Vagina (tissue), 2 donors: ENCODE measurements at regions not wholly inside any gene's neighbourhood (a gene's known extent, or its start where the extent isn't known, plus 50 kb on each side); places are given as distances from the start of the nearest gene placed in this dataset.

Experiments used
- DNase-seq, 2 donors: peaks; one replicate each; pipeline ENCODE4 v3.0.0-alpha.2; 2017; ENCODE audit errors: extremely low spot score in 2 of 2
- H3K27ac ChIP-seq: fragments of 200-600 bp; sonication (generic); one replicate; pipeline ENCODE4 v1.5.1; 2019
- H3K27me3 ChIP-seq: fragments of 200-600 bp; sonication (generic); one replicate; pipeline ENCODE4 v1.5.1; 2019
- H3K36me3 ChIP-seq, 2 donors: fragments of 200-600 bp; sonication (generic); one replicate each; pipeline ENCODE4 v1.5.1; 2017 to 2019
- H3K4me1 ChIP-seq: fragments of 200-600 bp; sonication (generic); one replicate; pipeline ENCODE4 v1.5.1; 2019
- H3K4me3 ChIP-seq, 2 donors: fragments of 200-600 bp; sonication (generic); 1 replicate in 1 of 2; 2 replicates in 1 of 2; pipeline ENCODE4 v1.5.1; 2016 to 2019
- H3K9me3 ChIP-seq: fragments of 200-600 bp; sonication (generic); one replicate; pipeline ENCODE4 v1.5.1; 2019
- POLR2A ChIP-seq, 2 donors: fragments of 450-650 bp; IDR thresholded peaks; one replicate each; pipeline ENCODE4 v1.6.1; 2017; ENCODE audit warnings: antibody characterized with exemption in 2 of 2, mild to moderate bottlenecking in 2 of 2, moderate library complexity in 2 of 2
- POLR2AphosphoS5 ChIP-seq, 2 donors: sonication (generic); formaldehyde crosslinking; IDR thresholded peaks; one replicate each; pipeline ENCODE4 v1.9.0; 2017; ENCODE audit warnings: antibody characterized with exemption in 2 of 2, mild to moderate bottlenecking in 2 of 2, low read depth in 1 of 2; ENCODE audit not compliant: insufficient read depth in 1 of 2
- intact Hi-C: fragments of 100-400 bp; cut with DNase I; formaldehyde crosslinking; loops from one replicate; pipeline ENCODE4 v1.15.1; 2023
- TF ChIP-seq, protein P1 (sequence below), 3 experiments: fragments of 450-650 bp in 2 of 3; fragments of 200-600 bp in 1 of 3; sonication (generic) in 1 of 3; IDR thresholded peaks; one replicate each; pipeline ENCODE4 v1.5.1; 2017 to 2019; ENCODE audit warnings: antibody characterized with exemption in 3 of 3, mild to moderate bottlenecking in 2 of 3, moderate library complexity in 2 of 3

DNA sequence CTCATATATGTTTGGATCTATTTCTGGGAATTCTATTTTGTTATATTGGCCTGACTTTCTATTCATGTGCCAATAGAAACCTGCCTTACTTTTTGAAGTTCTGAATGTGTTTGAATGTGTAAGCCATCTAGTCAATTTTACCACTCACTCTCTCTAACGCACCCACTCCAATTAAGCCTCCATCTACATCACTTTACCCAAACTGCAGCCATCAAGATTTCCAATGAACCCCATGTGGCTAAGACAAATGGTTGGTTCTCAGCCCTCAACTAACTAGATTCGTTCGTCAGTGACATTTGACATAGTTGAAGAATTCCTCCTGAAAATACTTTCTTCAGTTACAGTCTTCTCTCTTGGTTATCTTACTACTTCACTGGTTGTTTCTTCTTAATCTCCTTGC lies 137.3 kb upstream of the FSHR start:
- Histone ChIP-seq H3K9me3 (no peaks in the 10 kb centered on the region), H3K36me3 (no peaks in the 10 kb centered on the region), H3K4me3 (no peak overlapping the region), H3K27ac (no peak overlapping the region), H3K27me3 (no peaks in the 10 kb centered on the region), H3K4me1 (no peaks in the 10 kb centered on the region)
- DNase-seq: no peak
- intact Hi-C loops: no loop called here
- no peak for TF ChIP-seq POLR2AphosphoS5 (IDR thresholded peaks at IDR 0.05; ENCODE audit: insufficient read depth in 1 of 2, low read depth in 1 of 2)
- TF ChIP-seq, protein P1, sequence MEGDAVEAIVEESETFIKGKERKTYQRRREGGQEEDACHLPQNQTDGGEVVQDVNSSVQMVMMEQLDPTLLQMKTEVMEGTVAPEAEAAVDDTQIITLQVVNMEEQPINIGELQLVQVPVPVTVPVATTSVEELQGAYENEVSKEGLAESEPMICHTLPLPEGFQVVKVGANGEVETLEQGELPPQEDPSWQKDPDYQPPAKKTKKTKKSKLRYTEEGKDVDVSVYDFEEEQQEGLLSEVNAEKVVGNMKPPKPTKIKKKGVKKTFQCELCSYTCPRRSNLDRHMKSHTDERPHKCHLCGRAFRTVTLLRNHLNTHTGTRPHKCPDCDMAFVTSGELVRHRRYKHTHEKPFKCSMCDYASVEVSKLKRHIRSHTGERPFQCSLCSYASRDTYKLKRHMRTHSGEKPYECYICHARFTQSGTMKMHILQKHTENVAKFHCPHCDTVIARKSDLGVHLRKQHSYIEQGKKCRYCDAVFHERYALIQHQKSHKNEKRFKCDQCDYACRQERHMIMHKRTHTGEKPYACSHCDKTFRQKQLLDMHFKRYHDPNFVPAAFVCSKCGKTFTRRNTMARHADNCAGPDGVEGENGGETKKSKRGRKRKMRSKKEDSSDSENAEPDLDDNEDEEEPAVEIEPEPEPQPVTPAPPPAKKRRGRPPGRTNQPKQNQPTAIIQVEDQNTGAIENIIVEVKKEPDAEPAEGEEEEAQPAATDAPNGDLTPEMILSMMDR (IDR thresholded peaks at IDR 0.05): no peak
- no peak for TF ChIP-seq POLR2A (IDR thresholded peaks at IDR 0.05)

DNA sequence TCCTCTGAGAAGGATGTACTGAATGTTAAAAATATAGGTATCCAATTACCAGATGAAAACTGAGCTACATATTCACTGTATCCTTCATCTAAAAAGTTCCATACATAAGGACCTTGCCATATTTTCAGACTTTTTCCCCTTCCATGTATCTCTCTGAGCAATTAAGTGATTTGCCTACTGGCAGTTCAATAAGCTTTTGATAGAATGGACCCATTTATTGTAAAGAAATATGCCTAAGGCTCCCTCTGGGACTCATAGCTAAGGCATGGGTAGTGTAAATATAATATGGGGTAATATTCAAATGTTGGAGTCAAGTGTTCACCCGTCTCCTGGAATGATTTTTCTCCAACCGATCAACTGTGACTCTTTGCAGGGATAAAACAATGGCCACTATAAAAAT lies 135.4 kb upstream of the FSHR start:
- TF ChIP-seq POLR2A (IDR thresholded peaks at IDR 0.05) (no peak), POLR2AphosphoS5 (IDR thresholded peaks at IDR 0.05; ENCODE audit: insufficient read depth in 1 of 2, low read depth in 1 of 2) (no peak)
- TF ChIP-seq, protein P1 (IDR thresholded peaks at IDR 0.05): no peak
- intact Hi-C loops: no loop called here
- no peaks in the 10 kb centered on the region for H3K36me3 ChIP-seq
- H3K27me3 ChIP-seq: no peaks in the 10 kb centered on the region
- no peaks in the 10 kb centered on the region for H3K4me1 ChIP-seq
- H3K27ac ChIP-seq: no peak overlapping the region
- H3K4me3 ChIP-seq: no peak overlapping the region
- H3K9me3 ChIP-seq: no peaks in the 10 kb centered on the region
- no peak for DNase-seq

DNA sequence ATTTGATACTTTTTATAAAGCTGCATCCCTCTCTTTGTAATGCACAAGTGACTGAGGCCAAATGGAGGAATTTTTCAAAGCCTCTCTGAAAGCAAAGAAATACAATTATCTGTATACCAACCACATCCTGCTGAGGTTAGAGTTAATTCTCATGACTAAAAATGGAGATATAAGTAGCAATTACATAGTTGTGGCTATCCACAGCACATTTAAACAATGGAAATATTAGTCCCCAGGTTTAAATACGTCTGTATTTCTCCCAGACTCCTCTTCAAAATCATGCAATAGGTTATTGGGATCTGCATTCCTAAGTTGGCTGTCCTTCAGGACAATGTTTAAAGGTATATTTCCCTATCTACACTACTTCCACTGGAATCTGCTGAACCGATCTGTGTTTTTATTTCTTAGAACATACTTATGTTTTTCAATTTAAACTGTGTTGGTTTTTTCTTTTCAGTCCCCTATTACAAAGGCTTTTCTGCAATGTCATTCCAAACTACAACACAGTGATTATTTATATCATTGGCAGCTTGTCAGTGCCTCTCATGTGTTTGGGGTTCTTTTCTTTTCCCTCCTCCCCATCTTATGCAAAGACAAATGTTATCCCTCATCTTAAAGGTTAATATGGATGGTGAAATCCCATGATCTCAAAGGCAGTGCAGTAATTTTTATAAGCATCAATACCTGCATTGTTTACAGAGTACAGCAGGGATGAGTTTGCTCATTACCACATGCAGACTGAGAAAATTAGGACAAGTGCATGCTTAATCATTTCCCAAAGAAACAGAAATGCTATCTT lies 134.8 kb upstream of the FSHR start:
- no peak overlapping the region for H3K4me3 ChIP-seq
- no peaks in the 10 kb centered on the region for H3K9me3 ChIP-seq
- H3K27me3 ChIP-seq: no peaks in the 10 kb centered on the region
- intact Hi-C loops: no loop called here
- no peaks in the 10 kb centered on the region for H3K4me1 ChIP-seq
- no peaks in the 10 kb centered on the region for H3K36me3 ChIP-seq
- TF ChIP-seq, protein P1 (IDR thresholded peaks at IDR 0.05): no peak
- TF ChIP-seq POLR2AphosphoS5 (IDR thresholded peaks at IDR 0.05; ENCODE audit: insufficient read depth in 1 of 2, low read depth in 1 of 2) (no peak), POLR2A (IDR thresholded peaks at IDR 0.05) (no peak)
- H3K27ac ChIP-seq: no peak overlapping the region
- DNase-seq: no peak

DNA sequence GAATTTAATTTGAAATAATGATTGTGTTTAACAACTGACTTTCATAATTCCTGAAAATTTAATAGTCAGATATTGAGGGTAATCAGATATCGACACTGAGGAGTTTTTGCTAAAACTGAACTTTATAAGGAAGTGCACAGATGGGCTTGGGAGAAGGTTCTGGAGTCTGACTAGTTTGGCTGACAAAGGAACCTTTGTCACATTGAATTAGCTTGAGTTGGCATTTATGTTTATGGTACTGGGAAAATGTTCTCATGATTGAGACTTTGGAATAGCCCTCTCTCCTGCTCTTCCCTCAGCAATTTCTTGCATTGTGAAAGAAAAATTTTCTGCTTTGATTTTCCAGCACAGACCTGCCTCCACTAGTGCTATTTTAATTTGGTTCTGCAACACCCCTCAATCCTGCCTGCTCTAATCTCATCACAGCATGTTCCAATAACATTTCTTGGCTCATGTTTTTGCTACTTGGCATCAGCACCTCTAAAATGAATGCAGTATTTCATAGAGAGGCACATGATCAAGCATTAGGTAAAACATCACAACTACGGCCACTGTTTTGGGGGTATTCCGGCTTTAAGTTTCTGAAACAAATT lies 133.9 kb upstream of the FSHR start:
- DNase-seq: no peak
- TF ChIP-seq POLR2AphosphoS5 (IDR thresholded peaks at IDR 0.05; ENCODE audit: insufficient read depth in 1 of 2, low read depth in 1 of 2) (no peak), POLR2A (IDR thresholded peaks at IDR 0.05) (no peak)
- TF ChIP-seq, protein P1 (IDR thresholded peaks at IDR 0.05): no peak
- intact Hi-C loops: no loop called here
- no peaks in the 10 kb centered on the region for H3K9me3 ChIP-seq
- no peaks in the 10 kb centered on the region for H3K4me1 ChIP-seq
- no peak overlapping the region for H3K27ac ChIP-seq
- H3K27me3 ChIP-seq: no peaks in the 10 kb centered on the region
- H3K4me3 ChIP-seq: no peak overlapping the region
- H3K36me3 ChIP-seq: no peaks in the 10 kb centered on the region

DNA sequence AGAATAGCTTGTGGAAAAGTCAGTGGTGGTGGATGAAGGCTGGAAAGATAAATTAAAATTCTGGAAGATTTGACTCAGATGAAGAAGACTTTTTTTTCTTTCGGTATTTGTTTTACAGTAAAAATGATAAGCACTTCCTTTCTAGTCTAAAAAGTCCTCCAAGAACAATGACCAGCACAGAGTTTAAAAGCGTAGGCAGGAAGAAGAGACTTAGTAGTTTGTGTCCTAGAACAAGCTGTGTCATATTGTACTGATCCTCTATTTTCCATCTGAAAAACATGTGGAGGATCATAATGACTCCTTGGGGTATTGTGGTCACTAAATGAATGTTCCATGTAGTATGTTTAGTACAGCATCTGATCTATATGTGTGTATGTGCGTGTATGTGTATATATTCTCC lies 132.4 kb upstream of the FSHR start:
- H3K27me3 ChIP-seq: no peaks in the 10 kb centered on the region
- intact Hi-C loops: no loop called here
- no peak overlapping the region for H3K27ac ChIP-seq
- H3K36me3 ChIP-seq: no peaks in the 10 kb centered on the region
- H3K9me3 ChIP-seq: no peaks in the 10 kb centered on the region
- no peaks in the 10 kb centered on the region for H3K4me1 ChIP-seq
- no peak overlapping the region for H3K4me3 ChIP-seq
- DNase-seq: no peak
- TF ChIP-seq POLR2AphosphoS5 (IDR thresholded peaks at IDR 0.05; ENCODE audit: insufficient read depth in 1 of 2, low read depth in 1 of 2) (no peak), POLR2A (IDR thresholded peaks at IDR 0.05) (no peak)
- TF ChIP-seq, protein P1 (IDR thresholded peaks at IDR 0.05): no peak
